ENCODE measurements at regions not wholly inside any gene's neighbourhood (a gene's known extent, or its start where the extent isn't known, plus 50 kb on each side); places are given as distances from the start of the nearest gene placed in this dataset.

DNA sequence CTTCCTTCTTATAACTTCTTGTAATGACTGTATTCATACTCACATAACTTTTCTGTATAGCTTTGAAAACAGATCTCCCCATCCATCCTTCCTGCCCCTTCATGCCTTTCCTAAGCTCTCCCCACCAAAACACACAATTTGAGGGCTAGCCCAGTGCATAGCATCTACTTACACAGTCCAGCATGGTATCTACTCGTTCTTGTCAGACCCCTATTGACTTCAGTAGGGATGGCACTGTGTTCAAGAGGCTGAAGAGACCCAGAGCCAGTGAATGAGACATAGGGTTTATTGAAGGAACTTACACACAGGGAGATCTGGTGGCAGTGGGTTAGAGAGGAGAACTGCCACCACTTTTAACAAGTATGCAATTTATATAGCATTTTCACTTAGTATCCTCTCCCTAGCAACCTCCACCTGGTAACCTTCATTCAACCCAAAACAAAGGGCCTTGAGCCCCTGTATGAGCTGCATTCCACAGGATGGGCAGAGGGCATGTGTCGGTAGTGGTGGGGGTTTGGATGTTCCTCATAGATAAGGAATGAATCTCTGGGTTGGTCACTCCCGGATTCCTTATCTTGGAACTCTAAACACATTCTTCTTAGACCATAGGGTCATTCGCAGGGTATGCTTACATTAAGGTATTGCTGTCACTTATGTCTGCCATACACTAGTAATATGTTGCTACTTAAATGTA is 64.9 kb upstream of the GNG12 start:
- FAIRE-seq, result no peak

DNA sequence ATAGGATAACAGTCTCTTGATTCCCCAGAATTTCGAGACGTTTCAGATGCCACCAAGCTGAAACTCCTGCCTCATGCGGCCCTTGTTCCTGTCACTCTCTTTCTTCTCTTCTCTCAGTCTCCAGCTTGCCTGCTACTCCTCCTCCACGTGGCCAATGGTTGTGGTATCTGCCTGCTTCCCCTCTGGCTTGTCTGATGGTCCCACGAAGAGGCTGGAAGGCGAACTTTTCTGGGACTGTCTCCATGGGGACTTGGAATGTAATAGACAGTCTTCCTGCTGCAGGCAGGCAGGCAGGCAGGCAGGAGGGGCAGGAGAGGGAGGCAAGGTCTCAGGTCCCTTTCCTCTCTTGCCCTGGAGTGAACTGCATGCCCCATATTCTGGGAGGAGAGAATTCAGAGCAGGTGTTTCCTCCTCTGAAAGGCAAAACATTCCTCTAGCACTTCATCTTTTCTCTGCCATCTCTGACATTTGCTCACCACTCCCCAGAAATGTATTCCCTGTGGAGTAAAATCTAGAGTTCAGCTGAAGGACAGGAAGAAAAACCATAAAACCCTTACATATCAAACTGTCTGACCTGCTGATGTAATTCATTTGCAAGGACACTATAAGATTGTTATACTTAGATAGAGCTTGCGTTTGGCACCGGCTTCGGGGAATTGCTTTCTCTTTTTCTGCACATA is 64.1 kb upstream of the GNG12 start:
- FAIRE-seq, result no peak

DNA sequence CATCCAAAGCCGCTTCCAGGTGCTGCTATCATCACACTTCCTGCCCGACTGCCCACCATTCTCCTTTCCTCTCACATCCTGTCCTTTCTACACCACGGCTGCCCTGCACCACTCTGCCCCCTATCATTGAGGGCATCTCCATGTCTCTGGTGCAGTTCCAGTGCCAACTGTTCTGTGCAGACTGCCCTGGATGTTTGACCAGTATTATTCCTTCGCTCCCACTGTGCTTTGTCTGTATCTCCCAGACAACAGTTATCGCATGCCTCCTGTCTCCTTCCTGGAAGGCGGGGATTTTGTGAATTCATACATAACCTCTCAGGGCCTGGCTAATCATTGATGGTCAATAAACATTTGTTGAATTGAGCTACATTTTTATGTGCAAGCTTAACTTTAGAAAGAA is 63.6 kb upstream of the GNG12 start:
- FAIRE-seq, result no peak

DNA sequence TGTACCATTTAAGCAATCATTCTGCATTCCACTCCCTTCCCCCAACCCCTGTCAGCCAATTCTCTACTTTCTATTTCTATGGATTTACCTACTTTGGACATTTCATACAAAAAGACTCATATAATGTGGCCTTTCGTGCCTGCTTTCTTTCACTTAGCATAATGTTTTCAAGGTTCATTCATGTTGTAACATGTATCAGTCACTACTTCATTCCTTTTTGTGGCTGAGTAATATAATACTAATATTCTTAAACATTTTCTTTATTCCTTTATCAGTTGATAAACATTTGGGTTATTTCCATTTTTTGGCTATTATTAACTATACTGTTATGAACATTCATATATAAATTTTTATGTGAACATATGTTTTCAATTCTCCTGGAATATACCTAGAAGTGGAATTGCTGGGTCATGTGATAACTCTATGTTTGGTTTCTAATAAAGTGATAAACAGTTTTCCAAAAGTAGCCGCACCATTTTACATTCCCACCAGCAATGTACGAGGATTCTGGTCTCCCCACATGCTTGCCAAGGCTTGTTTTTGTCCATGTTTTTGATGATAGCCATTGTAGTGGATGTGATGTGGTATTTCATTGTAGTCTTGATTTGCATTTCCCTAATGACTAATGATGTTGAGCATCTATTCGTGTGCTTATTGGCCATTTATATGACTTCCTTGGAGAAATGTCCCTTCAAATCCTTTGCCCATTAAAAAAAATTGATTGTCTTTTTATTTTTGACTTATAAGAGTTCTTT is 61.9 kb upstream of the GNG12 start:
- no peak for FAIRE-seq

DNA sequence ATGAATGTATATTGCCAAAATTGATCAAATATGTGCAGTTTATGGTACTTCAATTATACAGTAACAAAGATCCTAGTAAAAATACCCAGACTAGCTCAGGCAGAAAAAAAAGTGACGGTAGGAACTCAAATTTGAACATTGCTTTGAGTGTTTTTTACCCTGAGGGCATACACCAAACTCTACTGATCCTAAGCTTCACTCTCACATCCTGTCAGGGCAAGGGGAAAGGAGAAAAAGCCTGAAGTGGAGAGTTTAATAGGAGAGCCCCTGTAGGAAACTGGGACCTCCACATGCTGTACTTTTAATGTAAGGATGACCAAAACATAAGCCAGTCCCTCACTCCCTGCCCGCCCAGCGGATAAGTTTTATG is 59.8 kb upstream of the GNG12 start:
- FAIRE-seq, result no peak

DNA sequence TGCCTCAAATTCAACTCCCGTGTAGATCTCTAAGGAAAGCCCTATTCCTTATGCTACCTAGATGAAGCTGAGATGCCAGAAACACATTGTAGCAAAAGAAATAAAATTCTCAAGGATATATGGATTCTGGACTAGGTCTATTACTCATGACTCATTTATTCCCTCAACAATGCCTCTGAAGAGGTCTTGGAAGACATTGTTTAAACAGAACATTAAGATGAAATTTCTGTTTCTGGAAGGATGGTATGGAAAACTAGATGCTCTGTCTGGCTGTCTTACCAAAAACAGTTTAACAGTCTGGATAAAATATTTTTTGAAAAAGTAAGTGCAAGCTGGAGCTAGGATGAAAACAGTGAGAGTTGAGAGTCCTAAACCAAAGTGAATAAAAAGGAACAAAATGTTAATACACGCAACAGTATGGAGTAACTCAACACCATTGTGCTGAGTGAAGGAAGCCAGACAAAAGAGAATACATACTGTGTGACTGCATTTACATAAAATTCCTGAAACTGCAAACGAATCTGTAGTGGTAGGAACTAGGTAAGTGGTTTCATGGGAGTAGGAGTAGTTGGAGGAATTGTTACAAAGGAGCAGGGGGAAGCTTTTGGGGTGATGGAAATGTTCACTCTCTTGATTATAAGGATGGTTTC is 59.3 kb upstream of the GNG12 start:
- FAIRE-seq, result no peak

DNA sequence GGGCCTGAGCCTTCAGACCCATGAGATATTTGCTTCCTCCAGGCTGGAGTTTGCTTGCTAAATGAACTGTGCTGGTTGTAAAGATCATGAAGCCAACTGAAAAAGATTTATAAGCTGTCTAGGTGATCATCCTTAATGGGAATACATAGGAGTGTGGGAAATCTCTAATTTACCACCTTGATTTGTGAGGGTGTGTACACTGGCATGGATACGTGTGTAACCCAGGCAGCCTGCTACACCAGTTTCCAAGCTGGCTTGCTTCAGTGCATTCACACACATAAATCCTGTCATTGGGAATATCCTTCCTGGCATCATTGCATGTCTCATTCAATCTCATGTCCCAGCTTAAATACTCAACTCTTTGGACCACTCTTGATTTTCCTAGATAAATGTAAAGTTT is 57.6 kb upstream of the GNG12 start:
- no peak for FAIRE-seq

DNA sequence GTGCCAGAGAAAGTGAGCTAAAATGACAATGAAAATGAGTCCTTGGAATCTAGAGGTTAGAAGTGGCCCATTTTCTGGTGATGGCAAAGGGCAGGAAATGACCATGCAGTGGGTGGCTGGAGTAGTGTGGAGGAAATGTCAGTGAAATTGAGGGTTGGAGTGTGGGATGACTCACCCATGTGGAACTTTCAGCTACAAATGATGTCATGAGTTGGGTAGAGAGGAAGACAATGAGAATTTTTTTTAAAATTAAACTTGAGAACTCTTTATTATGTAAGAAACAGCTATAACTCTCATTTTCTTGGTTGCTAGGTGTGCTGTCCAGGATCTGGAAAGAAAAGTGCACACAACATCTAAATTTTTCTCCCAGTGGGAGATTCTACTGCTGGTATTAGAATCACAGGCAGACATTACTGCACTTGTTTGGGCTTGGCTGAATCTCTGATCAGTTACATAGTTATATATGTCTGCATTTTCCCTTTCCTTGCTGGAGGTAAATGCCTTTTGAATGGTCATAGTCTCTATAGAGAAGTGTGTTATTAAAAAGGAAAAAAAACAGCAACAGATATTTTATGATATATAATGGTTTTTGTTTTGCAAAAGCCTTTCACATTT is 56.8 kb upstream of the GNG12 start:
- no peak for FAIRE-seq

DNA sequence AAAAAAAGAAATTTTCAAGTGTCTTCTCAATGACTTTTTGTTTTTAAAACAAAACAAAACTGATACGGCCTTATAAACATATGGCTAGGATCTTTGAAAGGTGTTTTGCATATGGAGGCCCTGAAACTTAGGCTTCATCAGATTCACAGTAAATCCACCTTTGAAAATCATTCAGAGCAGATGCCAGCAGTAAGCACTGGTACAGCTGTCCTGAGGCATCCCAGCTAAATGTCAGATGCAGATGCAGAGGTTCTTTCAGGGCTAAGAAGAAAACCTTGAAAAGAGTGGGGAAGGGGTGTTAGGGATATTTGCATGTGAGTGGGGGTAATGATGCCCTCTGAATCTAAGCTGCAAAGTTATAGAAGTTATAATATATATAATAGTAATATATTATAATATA is 56.2 kb upstream of the GNG12 start:
- FAIRE-seq, result no peak

DNA sequence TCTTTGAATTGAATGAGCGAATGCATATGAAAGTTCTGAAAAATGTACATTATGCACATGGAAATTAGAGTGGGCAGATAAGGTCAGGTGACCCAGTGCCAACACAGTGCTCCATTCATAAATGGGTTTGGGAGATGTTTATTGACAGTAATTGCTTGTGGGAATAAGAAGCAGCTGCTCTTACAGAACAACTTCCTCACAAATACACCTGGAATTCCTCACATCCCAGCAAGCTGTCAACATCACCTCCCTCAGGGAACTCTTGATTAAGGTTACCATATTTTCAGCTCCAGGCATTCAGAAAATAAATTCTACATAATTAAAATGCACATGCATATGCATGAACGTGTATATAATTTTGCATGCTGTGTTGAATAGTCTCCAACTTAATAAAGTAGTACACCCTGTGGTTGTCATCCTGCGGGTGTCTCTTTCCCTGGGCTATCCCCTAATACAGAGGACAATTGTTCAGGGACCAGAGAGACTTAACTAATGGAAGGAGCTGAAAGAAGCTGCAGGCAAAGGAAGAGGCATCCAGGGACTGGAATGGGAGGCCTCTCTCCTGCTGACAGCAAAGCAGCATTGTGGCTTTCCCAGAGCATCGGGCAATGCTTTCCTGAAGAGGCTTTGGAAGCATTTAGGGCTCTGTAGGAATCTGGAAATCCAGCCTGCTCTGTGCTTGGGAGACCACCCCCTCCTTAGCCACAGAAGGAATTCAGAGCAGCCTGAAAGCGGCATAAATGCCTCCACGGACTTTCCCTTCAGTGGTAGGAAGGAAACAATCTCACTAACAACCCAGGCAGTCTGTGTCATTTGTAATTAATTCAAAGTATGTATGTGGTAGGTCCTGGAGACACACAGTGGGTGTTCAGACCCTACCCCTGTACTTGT is 55.2 kb upstream of the GNG12 start:
- FAIRE-seq, result no peak

DNA sequence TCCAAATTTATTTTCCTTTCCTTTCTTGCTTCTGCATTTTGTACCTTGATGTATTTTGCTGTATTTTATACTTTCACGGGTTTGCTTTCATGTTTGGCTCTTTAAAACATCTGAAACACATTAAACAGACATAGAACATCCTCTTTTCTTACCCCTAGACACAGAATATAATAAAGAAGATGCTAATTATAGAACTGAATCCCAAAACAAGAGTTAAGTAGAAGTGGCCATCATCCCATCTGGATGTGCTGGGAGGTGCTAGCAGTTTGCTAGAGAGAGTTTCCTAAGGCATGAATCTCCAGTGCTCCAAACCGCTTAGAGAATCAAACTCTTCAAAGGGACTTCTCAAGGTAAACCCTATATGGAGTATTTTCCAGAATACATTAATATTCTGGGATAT is 53.9 kb upstream of the GNG12 start:
- FAIRE-seq, result no peak

DNA sequence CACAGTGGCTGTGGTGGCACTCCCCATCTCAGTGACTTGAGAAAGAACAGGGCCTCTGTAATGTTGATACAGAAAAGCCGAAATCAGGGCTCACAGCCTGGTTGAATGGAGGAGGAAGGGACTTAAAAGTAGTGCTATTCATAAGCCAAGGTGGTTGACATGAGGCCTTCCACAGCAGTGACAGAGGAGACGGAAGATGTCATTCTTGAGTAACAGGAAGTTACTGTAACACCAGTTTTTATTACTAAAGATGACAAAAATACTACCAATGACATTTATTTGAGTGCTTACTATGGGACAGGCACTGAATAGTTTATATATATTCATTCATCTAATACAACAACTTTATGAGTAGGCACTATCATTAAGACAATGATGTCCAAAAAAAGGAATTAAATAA is 52.8 kb upstream of the GNG12 start:
- no peak for FAIRE-seq

DNA sequence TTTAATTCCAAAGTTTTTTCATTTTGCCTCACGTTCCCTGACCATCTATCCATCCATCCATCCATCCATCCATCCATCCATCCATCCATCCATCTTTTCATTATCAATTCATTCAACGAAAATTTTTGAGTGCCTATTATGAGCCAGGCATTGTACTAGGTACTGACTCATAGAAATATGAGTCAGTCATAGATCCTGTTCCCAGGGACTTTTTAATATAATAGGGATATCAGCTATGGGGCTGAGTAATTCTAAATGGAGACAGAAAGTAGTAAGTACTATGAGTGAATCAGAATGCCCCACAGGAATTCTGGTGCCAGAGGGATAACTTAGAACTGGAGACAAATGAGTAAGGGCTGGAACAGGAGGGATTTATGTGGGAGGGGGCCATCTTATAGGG is 49.8 kb upstream of the GNG12 start:
- no peak for FAIRE-seq
